ENCODE measurements at regions not wholly inside any gene's neighbourhood (a gene's known extent, or its start where the extent isn't known, plus 50 kb on each side); places are given as distances from the start of the nearest gene placed in this dataset.

GRCh38 chr7:52670608-52671225, 364.7 kb upstream of the POM121L12 start:
- Mint-ChIP-seq H3K27ac (no peak overlapping the region), H3K9me3 (no peaks in the 10 kb centered on the region), H3K4me3 (no peak overlapping the region), H3K4me1 (no peaks in the 10 kb centered on the region), H3K36me3 (ENCODE audit: low read depth) (no peaks in the 10 kb centered on the region), H3K27me3 (no peaks in the 10 kb centered on the region)
- DNase-seq: no peak
- no peak for ATAC-seq

- ATAC-seq (no peak), DNase-seq (no peak)
- H3K4me1 Mint-ChIP-seq: no peaks in the 10 kb centered on the region
- H3K27me3 Mint-ChIP-seq: no peaks in the 10 kb centered on the region
- no peak overlapping the region for H3K4me3 Mint-ChIP-seq
- no peaks in the 10 kb centered on the region for H3K36me3 Mint-ChIP-seq (ENCODE audit: low read depth)
- H3K27ac Mint-ChIP-seq: no peak overlapping the region
- H3K9me3 Mint-ChIP-seq: no peaks in the 10 kb centered on the region
Observed at GRCh38 chr7:52669031-52669430, 366.4 kb upstream of the POM121L12 start.

- Mint-ChIP-seq H3K27me3 (no peaks in the 10 kb centered on the region), H3K36me3 (ENCODE audit: low read depth) (no peaks in the 10 kb centered on the region), H3K4me1 (no peaks in the 10 kb centered on the region), H3K4me3 (no peak overlapping the region), H3K27ac (no peak overlapping the region), H3K9me3 (no peaks in the 10 kb centered on the region)
- no peak for ATAC-seq
- no peak for DNase-seq
Observed at GRCh38 chr7:52668435-52668834, 367.0 kb upstream of the POM121L12 start.

GRCh38 chr7:52659178-52659577, 376.3 kb upstream of the POM121L12 start:
- Mint-ChIP-seq H3K27ac (no peak overlapping the region), H3K9me3 (peaks cover 14% of the 10 kb centered on the region), H3K27me3 (no peaks in the 10 kb centered on the region), H3K4me1 (no peaks in the 10 kb centered on the region), H3K4me3 (no peak overlapping the region), H3K36me3 (ENCODE audit: low read depth) (no peaks in the 10 kb centered on the region)
- ATAC-seq (no peak), DNase-seq (no peak)

GRCh38 chr7:52656098-52656497, 379.3 kb upstream of the POM121L12 start:
- Mint-ChIP-seq H3K36me3 (ENCODE audit: low read depth) (no peaks in the 10 kb centered on the region), H3K27ac (no peak overlapping the region), H3K27me3 (no peaks in the 10 kb centered on the region), H3K4me1 (no peaks in the 10 kb centered on the region), H3K9me3 (peaks cover 22% of the 10 kb centered on the region), H3K4me3 (no peak overlapping the region)
- ATAC-seq (no peak), DNase-seq (no peak)

GRCh38 chr7:52652621-52653020, 382.8 kb upstream of the POM121L12 start:
- H3K4me3 Mint-ChIP-seq: no peak overlapping the region
- H3K27me3 Mint-ChIP-seq: no peaks in the 10 kb centered on the region
- H3K4me1 Mint-ChIP-seq: no peaks in the 10 kb centered on the region
- H3K9me3 Mint-ChIP-seq: peaks cover 16% of the 10 kb centered on the region
- no peaks in the 10 kb centered on the region for H3K36me3 Mint-ChIP-seq (ENCODE audit: low read depth)
- no peak for ATAC-seq
- no peak overlapping the region for H3K27ac Mint-ChIP-seq
- DNase-seq: no peak

- H3K4me1 Mint-ChIP-seq: no peaks in the 10 kb centered on the region
- ATAC-seq (no peak), DNase-seq (no peak)
- peaks cover 25% of the 10 kb centered on the region for H3K9me3 Mint-ChIP-seq
- H3K4me3 Mint-ChIP-seq: no peak overlapping the region
- H3K36me3 Mint-ChIP-seq (ENCODE audit: low read depth): no peaks in the 10 kb centered on the region
- no peak overlapping the region for H3K27ac Mint-ChIP-seq
- no peaks in the 10 kb centered on the region for H3K27me3 Mint-ChIP-seq
Observed at GRCh38 chr7:52648872-52649271, 386.6 kb upstream of the POM121L12 start.

- Mint-ChIP-seq H3K27me3 (no peaks in the 10 kb centered on the region), H3K9me3 (peaks cover 24% of the 10 kb centered on the region), H3K36me3 (ENCODE audit: low read depth) (no peaks in the 10 kb centered on the region), H3K27ac (no peak overlapping the region), H3K4me3 (no peak overlapping the region), H3K4me1 (no peaks in the 10 kb centered on the region)
- ATAC-seq: no peak
- DNase-seq: no peak
Observed at GRCh38 chr7:52647046-52647445, 388.4 kb upstream of the POM121L12 start.

GRCh38 chr7:52639981-52640380, 395.5 kb upstream of the POM121L12 start:
- H3K4me1 Mint-ChIP-seq: no peaks in the 10 kb centered on the region
- no peaks in the 10 kb centered on the region for H3K27me3 Mint-ChIP-seq
- peaks cover 14% of the 10 kb centered on the region for H3K9me3 Mint-ChIP-seq
- H3K36me3 Mint-ChIP-seq (ENCODE audit: low read depth): no peaks in the 10 kb centered on the region
- H3K4me3 Mint-ChIP-seq: no peak overlapping the region
- DNase-seq: no peak
- no peak overlapping the region for H3K27ac Mint-ChIP-seq
- no peak for ATAC-seq

- ATAC-seq (no peak), DNase-seq (no peak)
- no peaks in the 10 kb centered on the region for H3K4me1 Mint-ChIP-seq
- H3K4me3 Mint-ChIP-seq: no peak overlapping the region
- H3K27ac Mint-ChIP-seq: no peak overlapping the region
- no peaks in the 10 kb centered on the region for H3K36me3 Mint-ChIP-seq (ENCODE audit: low read depth)
- no peaks in the 10 kb centered on the region for H3K27me3 Mint-ChIP-seq
- H3K9me3 Mint-ChIP-seq: peaks cover 15% of the 10 kb centered on the region
Observed at GRCh38 chr7:52639126-52639525, 396.3 kb upstream of the POM121L12 start.

GRCh38 chr7:52635021-52635420, 400.4 kb upstream of the POM121L12 start:
- no peaks in the 10 kb centered on the region for H3K36me3 Mint-ChIP-seq (ENCODE audit: low read depth)
- H3K4me3 Mint-ChIP-seq: no peak overlapping the region
- DNase-seq: no peak
- ATAC-seq: no peak
- H3K9me3 Mint-ChIP-seq: peaks cover 19% of the 10 kb centered on the region
- no peaks in the 10 kb centered on the region for H3K27me3 Mint-ChIP-seq
- H3K4me1 Mint-ChIP-seq: no peaks in the 10 kb centered on the region
- no peak overlapping the region for H3K27ac Mint-ChIP-seq

- peaks cover 15% of the 10 kb centered on the region for H3K9me3 Mint-ChIP-seq
- H3K27me3 Mint-ChIP-seq: no peaks in the 10 kb centered on the region
- no peaks in the 10 kb centered on the region for H3K36me3 Mint-ChIP-seq (ENCODE audit: low read depth)
- ATAC-seq (no peak), DNase-seq (no peak)
- no peak overlapping the region for H3K27ac Mint-ChIP-seq
- no peak overlapping the region for H3K4me3 Mint-ChIP-seq
- no peaks in the 10 kb centered on the region for H3K4me1 Mint-ChIP-seq
Observed at GRCh38 chr7:52620849-52621248, 414.6 kb upstream of the POM121L12 start.

- no peak overlapping the region for H3K4me3 Mint-ChIP-seq
- DNase-seq: no peak
- no peak for ATAC-seq
- peaks cover 18% of the 10 kb centered on the region for H3K9me3 Mint-ChIP-seq
- H3K27me3 Mint-ChIP-seq: no peaks in the 10 kb centered on the region
- no peaks in the 10 kb centered on the region for H3K4me1 Mint-ChIP-seq
- H3K36me3 Mint-ChIP-seq (ENCODE audit: low read depth): no peaks in the 10 kb centered on the region
- H3K27ac Mint-ChIP-seq: no peak overlapping the region
Observed at GRCh38 chr7:52616552-52616951, 418.9 kb upstream of the POM121L12 start.

- Mint-ChIP-seq H3K27ac (no peak overlapping the region), H3K9me3 (peaks cover 22% of the 10 kb centered on the region), H3K27me3 (no peaks in the 10 kb centered on the region), H3K4me1 (no peaks in the 10 kb centered on the region), H3K36me3 (ENCODE audit: low read depth) (no peaks in the 10 kb centered on the region), H3K4me3 (no peak overlapping the region)
- no peak for DNase-seq
- no peak for ATAC-seq
Observed at GRCh38 chr7:52615021-52615695, 420.3 kb upstream of the POM121L12 start.

- DNase-seq: no peak
- Mint-ChIP-seq H3K4me1 (no peaks in the 10 kb centered on the region), H3K9me3 (peaks cover 12% of the 10 kb centered on the region), H3K27me3 (no peaks in the 10 kb centered on the region), H3K27ac (no peak overlapping the region), H3K36me3 (ENCODE audit: low read depth) (no peaks in the 10 kb centered on the region), H3K4me3 (no peak overlapping the region)
- no peak for ATAC-seq
Observed at GRCh38 chr7:52609511-52609910, 425.9 kb upstream of the POM121L12 start.

GRCh38 chr7:52592698-52593097, 442.7 kb upstream of the POM121L12 start:
- H3K4me1 Mint-ChIP-seq: no peaks in the 10 kb centered on the region
- H3K4me3 Mint-ChIP-seq: no peak overlapping the region
- H3K9me3 Mint-ChIP-seq: peaks cover 19% of the 10 kb centered on the region
- H3K27me3 Mint-ChIP-seq: no peaks in the 10 kb centered on the region
- no peaks in the 10 kb centered on the region for H3K36me3 Mint-ChIP-seq (ENCODE audit: low read depth)
- no peak overlapping the region for H3K27ac Mint-ChIP-seq
- DNase-seq (no peak), ATAC-seq (no peak)
